Body of pancreas (tissue), 4 donors: ENCODE measurements at regions not wholly inside any gene's neighbourhood (a gene's known extent, or its start where the extent isn't known, plus 50 kb on each side); places are given as distances from the start of the nearest gene placed in this dataset.

ENCODE experiments used
- POLR2A ChIP-seq, 3 donors: fragments of 450-650 bp; IDR thresholded peaks; one replicate each; pipeline ENCODE4 v1.6.1; 2016; ENCODE audit warnings: antibody characterized with exemption in 3 of 3, mild to moderate bottlenecking in 2 of 3
- TF ChIP-seq, protein P1 (sequence below), 7 experiments: fragments of 450-650 bp in 4 of 7; fragments of 200-600 bp in 3 of 7; sonication (generic) in 3 of 7; IDR thresholded peaks; one replicate each; pipeline ENCODE4 v1.5.1; 2016 to 2019; ENCODE audit warnings: antibody characterized with exemption in 7 of 7

DNA sequence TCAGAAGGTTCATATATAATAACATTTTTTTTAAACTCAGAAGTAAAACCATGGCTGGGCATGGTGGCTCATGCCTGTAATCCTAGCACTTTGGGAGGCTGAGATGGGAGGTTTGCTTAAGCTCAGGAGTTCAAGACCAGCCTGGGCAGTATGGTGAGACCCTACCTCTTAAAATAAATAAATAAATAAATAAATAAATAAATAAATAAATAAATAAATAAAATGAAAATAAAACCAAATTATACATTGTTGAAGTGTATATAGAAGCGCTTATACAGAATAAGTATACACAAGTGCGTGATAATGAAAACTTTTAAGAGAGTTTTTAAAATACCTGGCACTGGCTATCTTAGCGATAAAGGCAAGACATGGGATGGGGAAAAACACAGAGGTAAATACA is 71.6 kb downstream of the OR2B2 start:
- TF ChIP-seq, protein P1, sequence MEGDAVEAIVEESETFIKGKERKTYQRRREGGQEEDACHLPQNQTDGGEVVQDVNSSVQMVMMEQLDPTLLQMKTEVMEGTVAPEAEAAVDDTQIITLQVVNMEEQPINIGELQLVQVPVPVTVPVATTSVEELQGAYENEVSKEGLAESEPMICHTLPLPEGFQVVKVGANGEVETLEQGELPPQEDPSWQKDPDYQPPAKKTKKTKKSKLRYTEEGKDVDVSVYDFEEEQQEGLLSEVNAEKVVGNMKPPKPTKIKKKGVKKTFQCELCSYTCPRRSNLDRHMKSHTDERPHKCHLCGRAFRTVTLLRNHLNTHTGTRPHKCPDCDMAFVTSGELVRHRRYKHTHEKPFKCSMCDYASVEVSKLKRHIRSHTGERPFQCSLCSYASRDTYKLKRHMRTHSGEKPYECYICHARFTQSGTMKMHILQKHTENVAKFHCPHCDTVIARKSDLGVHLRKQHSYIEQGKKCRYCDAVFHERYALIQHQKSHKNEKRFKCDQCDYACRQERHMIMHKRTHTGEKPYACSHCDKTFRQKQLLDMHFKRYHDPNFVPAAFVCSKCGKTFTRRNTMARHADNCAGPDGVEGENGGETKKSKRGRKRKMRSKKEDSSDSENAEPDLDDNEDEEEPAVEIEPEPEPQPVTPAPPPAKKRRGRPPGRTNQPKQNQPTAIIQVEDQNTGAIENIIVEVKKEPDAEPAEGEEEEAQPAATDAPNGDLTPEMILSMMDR (IDR thresholded peaks at IDR 0.05), result no peak
- TF ChIP-seq POLR2A (IDR thresholded peaks at IDR 0.05), result no peak
